Fibroblast of lung (primary cell): ENCODE measurements at regions not wholly inside any gene's neighbourhood (a gene's known extent, or its start where the extent isn't known, plus 50 kb on each side); places are given as distances from the start of the nearest gene placed in this dataset.

Experiments
- CTCF ChIP-seq, 2 donors: IDR thresholded peaks in 1 of 2; conservative IDR thresholded peaks in 1 of 2; 1 replicate in 1 of 2; 2 replicates in 1 of 2; pipeline ENCODE4 v1.5.1; 2011 to 2012; ENCODE audit warnings: low read length in 2 of 2, control low read depth in 1 of 2, inconsistent platforms in 1 of 2, low read depth in 1 of 2, mild to moderate bottlenecking in 1 of 2
- EZH2 ChIP-seq: IDR thresholded peaks from 2 replicates; pipeline ENCODE4 v1.5.1; 2012; ENCODE audit warnings: low read length, control low read depth, mild to moderate bottlenecking; ENCODE audit errors: missing control alignments

- no peak for TF ChIP-seq CTCF (conservative IDR thresholded peaks at IDR 0.05 in 1 of 2, IDR thresholded peaks at IDR 0.05 in 1 of 2; ENCODE audit: low read depth in 1 of 2, low read length in 2 of 2)
- no peak for TF ChIP-seq EZH2
These were observed 642.0 kb downstream of the SLC6A15 start for GRCh38 chr12:84270470-84271140.
